NCI-H2107 (cell line): ENCODE measurements at regions not wholly inside any gene's neighbourhood (a gene's known extent, or its start where the extent isn't known, plus 50 kb on each side); places are given as distances from the start of the nearest gene placed in this dataset.

Experiments used
- DNase-seq: peaks from one replicate; lab custom pipeline; 2025; lab: John Stamatoyannopoulos, UW

GRCh38 chr1:220982686-220983085 lies 103.4 kb downstream of the HLX start:
- no peak for DNase-seq

GRCh38 chr1:220983877-220984635 lies 104.8 kb downstream of the HLX start:
- DNase-seq: no peak

- no peak for DNase-seq
These were observed 111.4 kb downstream of the HLX start for GRCh38 chr1:220990427-220991339.

- DNase-seq: no peak
These were observed 112.3 kb downstream of the HLX start for GRCh38 chr1:220991506-220991905.

- DNase-seq: no peak
These were observed 112.9 kb downstream of the HLX start for GRCh38 chr1:220991959-220992704.

GRCh38 chr1:220992705-220993052 lies 113.4 kb downstream of the HLX start:
- DNase-seq: no peak

GRCh38 chr1:220994671-220995070 lies 115.4 kb downstream of the HLX start:
- no peak for DNase-seq

GRCh38 chr1:220997791-220998190 lies 118.5 kb downstream of the HLX start:
- DNase-seq: no peak

- DNase-seq: no peak
These were observed 120.9 kb downstream of the HLX start for GRCh38 chr1:220999872-221000863.

GRCh38 chr1:221001167-221001566 lies 121.9 kb downstream of the HLX start:
- no peak for DNase-seq

GRCh38 chr1:221002601-221003000 lies 123.4 kb downstream of the HLX start:
- no peak for DNase-seq

- DNase-seq: no peak
These were observed 131.9 kb downstream of the HLX start for GRCh38 chr1:221011145-221011544.

GRCh38 chr1:221012120-221012519 lies 132.9 kb downstream of the HLX start:
- no peak for DNase-seq

- DNase-seq: no peak
These were observed 134.7 kb downstream of the HLX start for GRCh38 chr1:221013691-221014660.

GRCh38 chr1:221015159-221015790 lies 136.0 kb downstream of the HLX start:
- DNase-seq: no peak

- DNase-seq: no peak
These were observed 137.5 kb downstream of the HLX start for GRCh38 chr1:221016751-221017150.

GRCh38 chr1:221018414-221018813 lies 139.2 kb downstream of the HLX start:
- no peak for DNase-seq

GRCh38 chr1:221022331-221022730 lies 143.1 kb downstream of the HLX start:
- no peak for DNase-seq

GRCh38 chr1:221023482-221023881 lies 144.2 kb downstream of the HLX start:
- DNase-seq: no peak

- no peak for DNase-seq
These were observed 146.3 kb downstream of the HLX start for GRCh38 chr1:221025501-221025900.
